ENCODE measurements at regions not wholly inside any gene's neighbourhood (a gene's known extent, or its start where the extent isn't known, plus 50 kb on each side); places are given as distances from the start of the nearest gene placed in this dataset.

GRCh38 chr4:33825685-33826084, 2418.6 kb downstream of the ARAP2 start:
- Histone ChIP-seq H2AFZ (ENCODE audit: low read length) (no peak overlapping the region), H2BK120ac (replicated peaks; ENCODE audit: low read depth, low read length) (no peak overlapping the region), H3K9ac (replicated peaks in 1 of 4; ENCODE audit: extremely low read depth in 1 of 4, low read depth in 3 of 4, low read length in 3 of 4) (no peak overlapping the region), H3K23ac (ENCODE audit: insufficient read length) (no peak overlapping the region), H3K4me3 (ENCODE audit: extremely low read depth in 1 of 4, insufficient read depth in 2 of 4, low read depth in 3 of 4, low read length in 4 of 4) (no peak overlapping the region), H3K79me2 (ENCODE audit: control insufficient read depth in 1 of 2, insufficient read depth in 2 of 2, low read length in 2 of 2) (no peaks in the 10 kb centered on the region), H2AK5ac (ENCODE audit: low read depth, low read length) (no peak overlapping the region), H3K36me3 (ENCODE audit: control insufficient read depth in 2 of 4, insufficient read depth in 4 of 4, low read length in 3 of 4) (no peaks in the 10 kb centered on the region), H3K27me3 (replicated peaks in 1 of 4; ENCODE audit: control insufficient read depth in 3 of 4, extremely low read depth in 1 of 4, insufficient read depth in 3 of 4, low read length in 3 of 4) (no peaks in the 10 kb centered on the region), H3K23me2 (ENCODE audit: low read depth, low read length) (no peaks in the 10 kb centered on the region; the same call in 1 of the 2 replicates), H3K56ac (replicated peaks; ENCODE audit: insufficient read length, low read depth, low read length) (no peak overlapping the region), H2BK20ac (ENCODE audit: low read length) (no peak overlapping the region), H4K91ac (replicated peaks; ENCODE audit: insufficient read length, low read length) (no peak overlapping the region), H3K14ac (ENCODE audit: insufficient read length) (no peak overlapping the region), H3K4ac (replicated peaks; ENCODE audit: insufficient read length, low read depth, low read length) (no peak overlapping the region), H3K4me2 (ENCODE audit: insufficient read depth in 1 of 2, low read depth in 2 of 2, low read length in 2 of 2) (no peak overlapping the region), H3K79me1 (ENCODE audit: low read depth, low read length) (no peaks in the 10 kb centered on the region), H4K8ac (ENCODE audit: extremely low read depth, insufficient read depth, low read length) (no peak overlapping the region), H3K9me3 (ENCODE audit: insufficient read depth in 2 of 2, low read depth in 1 of 2, low read length in 1 of 2) (no peaks in the 10 kb centered on the region), H2BK12ac (ENCODE audit: low read depth, low read length) (no peak overlapping the region), H3K18ac (ENCODE audit: extremely low read depth, low read length) (no peak overlapping the region), H2BK15ac (ENCODE audit: low read length) (no peak overlapping the region), H4K20me1 (replicated peaks in 1 of 2; ENCODE audit: control insufficient read depth in 1 of 2, insufficient read depth in 2 of 2, low read length in 2 of 2) (no peaks in the 10 kb centered on the region), H4K5ac (ENCODE audit: insufficient read length, low read depth, low read length) (no peak overlapping the region), H3K27ac (ENCODE audit: low read depth, low read length) (no peak overlapping the region), H3K4me1 (replicated peaks in 1 of 4; ENCODE audit: control insufficient read depth in 3 of 4, insufficient read depth in 4 of 4, low read length in 3 of 4) (no peaks in the 10 kb centered on the region), H2BK5ac (ENCODE audit: low read depth, low read length) (no peak overlapping the region)
- no peak for TF ChIP-seq JUND (IDR thresholded peaks at IDR 0.05; ENCODE audit: low read length)
- no peak for TF ChIP-seq CHD2 (IDR thresholded peaks at IDR 0.05; ENCODE audit: low read length)
- TF ChIP-seq CBX8 (IDR thresholded peaks at IDR 0.05; ENCODE audit: borderline replicate concordance, low read depth, low read length), result no peak
- TF ChIP-seq NRF1 (IDR thresholded peaks at IDR 0.05; ENCODE audit: low read depth, low read length), result no peak
- TF ChIP-seq POLR2AphosphoS5 (IDR thresholded peaks at IDR 0.05; ENCODE audit: low read depth, low read length), result no peak
- no peak for TF ChIP-seq SIRT6 (IDR thresholded peaks at IDR 0.05; ENCODE audit: low read length)
- no peak for TF ChIP-seq JUN (IDR thresholded peaks at IDR 0.05; ENCODE audit: low read depth, low read length)
- no peak for TF ChIP-seq HDAC2 (IDR thresholded peaks at IDR 0.05; ENCODE audit: borderline replicate concordance in 1 of 2, low read depth in 2 of 2, low read length in 2 of 2)
- TF ChIP-seq KDM1A (IDR thresholded peaks at IDR 0.05; ENCODE audit: borderline replicate concordance, low read length), result no peak
- TF ChIP-seq SAP30 (IDR thresholded peaks at IDR 0.05; ENCODE audit: insufficient read depth, insufficient replicate concordance, low read length), result no peak
- TF ChIP-seq E2F6 (IDR thresholded peaks at IDR 0.05), result no peak
- TF ChIP-seq TAF1 (IDR thresholded peaks at IDR 0.05; ENCODE audit: low read depth, low read length), result no peak
- ChIA-PET CTCF (ENCODE audit: partially characterized antibody) (interaction anchor here (1.0 kb wide), 1 partner anchor 735 kb away, joined by 4 read pairs; no protein-coding TSS in a partner anchor), POLR2A (ENCODE audit: partially characterized antibody) (no interaction called here)
- DNase-seq (ENCODE audit: low read depth in 1 of 2, low spot score in 2 of 2), result no peak
- no peak for FAIRE-seq
